ENCODE measurements at regions not wholly inside any gene's neighbourhood (a gene's known extent, or its start where the extent isn't known, plus 50 kb on each side); places are given as distances from the start of the nearest gene placed in this dataset.

- no peak for DNase-seq
Measured at GRCh38 chr1:163824006-163824405, 502.3 kb downstream of the NUF2 start.

GRCh38 chr1:163824490-163824889, 502.7 kb downstream of the NUF2 start:
- DNase-seq, result no peak

GRCh38 chr1:163826500-163826899, 504.7 kb downstream of the NUF2 start:
- no peak for DNase-seq

GRCh38 chr1:163834778-163835177, 513.0 kb downstream of the NUF2 start:
- no peak for DNase-seq

DNA sequence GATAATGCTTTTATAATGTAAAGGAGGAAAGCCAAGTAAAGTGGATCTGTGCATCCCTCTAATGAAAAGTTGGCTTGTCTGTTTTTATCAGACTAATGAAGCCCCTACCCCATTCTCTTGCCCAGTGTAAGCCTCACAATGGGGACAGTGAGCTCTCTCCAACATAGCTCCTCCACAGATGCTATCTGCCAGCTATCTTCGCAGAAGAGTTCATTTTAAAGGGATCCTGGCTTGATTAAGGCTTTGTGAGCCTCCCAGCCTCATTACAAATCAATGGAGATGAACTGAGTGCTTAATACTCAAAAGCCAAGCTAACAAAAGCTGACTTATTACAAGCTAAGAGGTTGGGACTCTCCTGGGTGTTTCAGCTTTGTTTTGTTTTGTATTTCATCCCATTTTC, 514.7 kb downstream of the NUF2 start:
- DNase-seq, result no peak

GRCh38 chr1:163837206-163837605, 515.5 kb downstream of the NUF2 start:
- no peak for DNase-seq

DNA sequence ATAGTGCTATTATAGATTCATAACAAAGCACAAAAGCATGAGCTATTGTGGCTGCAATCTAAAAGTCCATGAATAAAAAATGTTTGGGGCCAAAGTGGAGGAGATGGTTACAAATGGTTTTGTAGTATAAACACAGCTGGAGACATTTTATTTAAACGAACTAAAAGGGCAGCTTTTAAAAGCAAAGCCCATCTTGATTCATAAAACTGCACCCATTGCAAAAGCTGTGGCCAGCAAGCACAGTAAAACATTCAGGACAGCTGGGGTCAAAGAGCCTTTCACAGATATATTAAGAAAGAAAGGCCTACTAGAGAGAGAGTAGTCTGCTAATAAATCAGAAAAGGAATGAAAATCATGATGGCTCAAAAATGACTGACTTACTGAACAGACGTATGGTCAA, 520.8 kb downstream of the NUF2 start:
- DNase-seq, result no peak

DNA sequence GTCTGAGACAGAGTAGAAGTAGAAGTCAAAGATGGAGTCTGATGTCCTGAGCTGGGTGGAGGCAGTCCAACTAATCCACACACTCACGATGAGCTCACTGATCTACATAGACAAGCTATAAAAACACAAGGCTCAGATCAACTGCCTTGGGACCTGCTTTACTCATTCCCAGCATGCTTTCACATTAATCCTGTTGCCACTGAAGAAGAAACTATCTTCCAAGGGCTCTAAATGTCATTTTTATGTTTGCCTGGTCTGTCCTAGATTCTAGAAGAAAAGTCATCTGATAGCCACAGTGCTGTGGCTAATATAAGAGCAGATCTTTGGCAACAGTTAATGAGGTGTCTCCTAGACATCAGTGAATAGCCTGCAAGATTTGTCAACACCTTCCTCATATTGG, 522.7 kb downstream of the NUF2 start:
- DNase-seq, result no peak

- DNase-seq, result no peak
Measured at GRCh38 chr1:163845279-163845678, 523.5 kb downstream of the NUF2 start.

DNA sequence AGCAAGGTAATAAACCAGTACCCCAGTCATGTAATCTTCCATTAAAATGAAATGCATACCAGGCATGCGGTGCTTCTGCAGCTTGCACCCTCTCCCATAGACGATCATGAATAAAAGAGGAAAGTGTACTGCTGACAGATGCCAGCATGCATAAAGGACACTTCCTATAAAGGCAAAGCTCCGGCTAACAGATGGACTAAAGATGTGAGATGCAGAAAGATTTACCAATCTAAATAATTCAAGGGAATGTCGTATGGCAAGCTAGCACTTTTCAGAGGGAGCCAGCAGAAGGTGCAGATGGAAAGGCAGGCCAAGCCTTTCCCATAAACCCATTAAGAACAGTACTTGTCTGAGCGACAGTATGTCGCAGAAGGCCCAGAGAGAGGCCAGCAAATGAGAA, 542.0 kb downstream of the NUF2 start:
- DNase-seq, result no peak

GRCh38 chr1:163864207-163864606, 542.5 kb downstream of the NUF2 start:
- DNase-seq, result no peak

DNA sequence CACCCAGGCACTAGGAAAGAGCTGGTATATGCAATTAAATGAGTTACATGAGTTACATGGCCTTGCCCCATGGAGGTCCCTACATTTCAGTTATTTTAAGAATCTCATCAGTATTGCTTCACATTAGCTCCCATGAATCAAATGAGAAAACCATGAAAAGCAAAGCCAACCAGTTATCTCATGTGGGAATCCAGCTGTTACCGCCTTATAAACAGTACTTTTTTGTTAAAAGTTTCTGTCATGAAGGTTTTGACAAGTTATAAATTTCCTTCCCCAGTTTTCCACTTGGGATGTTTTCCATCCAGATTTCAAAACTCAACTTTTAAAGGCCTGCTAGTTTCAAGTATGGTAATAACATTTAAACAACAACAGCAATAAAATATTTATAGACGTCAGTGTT, 544.8 kb downstream of the NUF2 start:
- no peak for DNase-seq

DNA sequence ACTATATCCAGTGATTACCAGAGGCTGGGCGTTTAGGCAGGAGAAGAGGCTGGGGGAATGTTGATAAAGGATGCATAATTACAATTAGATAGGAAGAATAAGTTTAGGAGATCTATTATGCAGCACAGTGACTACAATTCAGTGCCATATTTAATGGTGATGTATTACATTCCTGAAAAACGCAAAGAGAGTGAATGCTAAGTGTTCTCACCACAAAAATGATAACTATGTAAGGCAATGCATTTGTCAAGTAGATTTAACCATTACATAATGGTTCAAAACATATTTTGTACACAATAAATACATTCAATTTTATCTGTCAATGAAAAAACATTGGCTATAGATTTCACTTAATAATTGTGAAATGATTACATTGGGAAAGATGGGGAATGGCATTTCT, 548.9 kb downstream of the NUF2 start:
- DNase-seq, result no peak

DNA sequence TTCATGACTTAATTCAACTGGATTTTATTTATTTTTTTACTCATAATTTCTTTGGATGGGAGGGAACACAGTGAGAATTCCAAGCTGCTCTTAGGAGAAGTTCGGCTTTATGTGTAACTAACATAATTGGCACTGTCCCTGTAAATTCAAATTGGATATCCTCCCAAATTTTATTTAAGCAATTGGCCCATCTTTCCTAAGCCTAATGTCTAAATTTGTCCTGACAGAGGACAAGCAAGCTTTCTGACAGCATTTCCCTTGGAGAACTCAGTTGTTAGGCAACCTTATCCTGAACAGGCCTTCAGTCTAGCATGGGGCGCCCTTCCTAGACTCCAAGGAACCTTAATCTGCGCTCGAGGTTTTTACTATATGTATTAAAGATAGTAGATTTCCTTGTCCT, 550.3 kb downstream of the NUF2 start:
- DNase-seq, result no peak

GRCh38 chr1:163874070-163874469, 552.3 kb downstream of the NUF2 start:
- DNase-seq, result no peak

GRCh38 chr1:163875200-163875926, 553.6 kb downstream of the NUF2 start:
- no peak for DNase-seq

- no peak for DNase-seq
Measured at GRCh38 chr1:163875927-163876320, 554.2 kb downstream of the NUF2 start.

- DNase-seq, result no peak
Measured at GRCh38 chr1:163876546-163876945, 554.8 kb downstream of the NUF2 start.

- no peak for DNase-seq
Measured at GRCh38 chr1:163877016-163877415, 555.3 kb downstream of the NUF2 start.

DNA sequence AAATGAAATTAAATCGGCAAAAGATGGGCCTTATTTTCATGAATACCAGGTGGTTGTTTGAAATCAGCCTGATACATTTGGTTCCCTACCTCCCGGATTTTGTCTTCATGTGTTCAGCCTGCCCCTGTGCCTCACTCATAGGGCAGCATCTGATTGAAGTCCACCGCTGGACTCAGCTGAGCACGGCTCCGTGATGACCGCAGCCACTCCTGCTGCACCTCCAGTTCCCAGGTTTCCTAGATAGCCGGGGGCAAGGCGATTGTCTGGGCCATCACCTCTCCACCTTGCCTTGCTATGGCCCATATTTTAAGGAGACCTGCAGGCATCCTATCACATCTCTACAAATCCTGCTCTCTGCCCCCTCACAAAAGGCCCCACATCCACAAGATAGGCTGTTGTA, 563.8 kb downstream of the NUF2 start:
- DNase-seq, result no peak

DNA sequence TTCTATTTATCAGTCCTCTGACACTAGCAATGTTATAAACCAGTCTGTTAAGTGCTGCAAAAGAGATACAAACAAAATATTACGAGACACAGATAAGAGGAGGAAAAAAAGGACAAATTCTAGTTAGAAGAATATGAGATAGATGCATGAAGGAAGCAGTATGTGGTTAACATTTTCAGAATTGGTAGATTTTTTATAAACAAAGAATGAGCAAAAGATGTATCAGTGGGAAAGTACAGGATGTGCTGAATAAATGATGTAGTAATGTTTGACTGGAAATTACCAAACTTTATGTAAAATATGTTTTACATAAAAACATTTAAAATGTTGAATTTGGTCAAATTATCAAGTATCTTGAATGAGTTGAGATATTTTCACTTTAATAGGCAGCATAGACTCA, 574.2 kb downstream of the NUF2 start:
- no peak for DNase-seq

GRCh38 chr1:163897412-163898155, 575.8 kb downstream of the NUF2 start:
- no peak for DNase-seq

- no peak for DNase-seq
Measured at GRCh38 chr1:163906283-163906682, 584.5 kb downstream of the NUF2 start.

DNA sequence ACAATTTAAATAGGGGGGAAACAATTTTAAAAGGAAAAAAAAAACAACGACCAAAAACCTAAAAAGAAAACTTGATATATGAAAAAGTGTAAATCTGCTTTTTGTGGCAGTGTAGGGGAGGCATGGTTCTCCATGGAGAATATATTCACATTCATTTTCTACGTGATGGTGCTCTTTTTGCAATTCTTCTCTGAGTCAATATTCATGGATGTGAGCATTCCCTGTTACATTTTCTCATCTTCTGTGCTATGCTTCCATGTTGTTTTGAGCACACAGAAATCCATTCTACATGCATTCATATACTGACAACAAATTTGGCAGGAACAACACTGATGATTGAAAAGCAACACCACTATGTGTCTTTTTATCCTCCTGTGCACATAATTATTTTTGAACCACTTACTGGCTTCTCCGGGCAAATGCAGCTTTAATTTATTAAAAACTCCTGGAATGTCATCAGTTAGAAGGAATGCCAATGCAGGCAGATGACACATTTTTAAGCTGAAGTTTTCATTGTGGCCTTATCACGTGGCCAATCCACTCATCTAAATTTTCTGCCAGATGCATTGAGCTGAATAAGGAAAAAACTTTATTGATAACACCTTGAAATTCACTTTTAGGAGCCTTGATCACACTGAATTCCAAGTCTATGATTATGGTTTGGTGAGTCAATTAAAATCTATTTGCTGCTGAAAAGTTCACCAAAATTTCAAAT, 590.6 kb downstream of the NUF2 start:
- no peak for DNase-seq

Measured in activated gamma-delta T cell treated with Interleukin-2 at 50 U/mL for 16 hours (primary cell).